Sigmoid colon (tissue), 4 donors: ENCODE measurements at regions not wholly inside any gene's neighbourhood (a gene's known extent, or its start where the extent isn't known, plus 50 kb on each side); places are given as distances from the start of the nearest gene placed in this dataset.

Experiments used
- CTCF ChIP-seq, 4 experiments: fragments of 450-650 bp in 3 of 4; fragments of 200-600 bp in 1 of 4; IDR thresholded peaks; one replicate each; pipeline ENCODE4 v1.5.1; 2016 to 2019; ENCODE audit warnings: antibody characterized with exemption in 4 of 4, mild to moderate bottlenecking in 3 of 4, moderate library complexity in 2 of 4
- EP300 ChIP-seq, 4 donors: sonication (generic); formaldehyde crosslinking; IDR thresholded peaks; one replicate each; pipeline ENCODE4 v1.6.1; 2017; ENCODE audit warnings: antibody characterized with exemption in 4 of 4

GRCh38 chr1:2859219-2859880, 57.9 kb upstream of the TTC34 start:
- TF ChIP-seq CTCF (IDR thresholded peaks at IDR 0.05) = no peak
- TF ChIP-seq EP300 (IDR thresholded peaks at IDR 0.05) = no peak
